NCI-H774 (cell line): ENCODE measurements at regions not wholly inside any gene's neighbourhood (a gene's known extent, or its start where the extent isn't known, plus 50 kb on each side); places are given as distances from the start of the nearest gene placed in this dataset.
A peak's percentile ranks its signal among the peaks of the same experiment; 100 is the strongest.

Experiments
- DNase-seq: peaks from one replicate; lab custom pipeline; 2025; lab: John Stamatoyannopoulos, UW

DNA sequence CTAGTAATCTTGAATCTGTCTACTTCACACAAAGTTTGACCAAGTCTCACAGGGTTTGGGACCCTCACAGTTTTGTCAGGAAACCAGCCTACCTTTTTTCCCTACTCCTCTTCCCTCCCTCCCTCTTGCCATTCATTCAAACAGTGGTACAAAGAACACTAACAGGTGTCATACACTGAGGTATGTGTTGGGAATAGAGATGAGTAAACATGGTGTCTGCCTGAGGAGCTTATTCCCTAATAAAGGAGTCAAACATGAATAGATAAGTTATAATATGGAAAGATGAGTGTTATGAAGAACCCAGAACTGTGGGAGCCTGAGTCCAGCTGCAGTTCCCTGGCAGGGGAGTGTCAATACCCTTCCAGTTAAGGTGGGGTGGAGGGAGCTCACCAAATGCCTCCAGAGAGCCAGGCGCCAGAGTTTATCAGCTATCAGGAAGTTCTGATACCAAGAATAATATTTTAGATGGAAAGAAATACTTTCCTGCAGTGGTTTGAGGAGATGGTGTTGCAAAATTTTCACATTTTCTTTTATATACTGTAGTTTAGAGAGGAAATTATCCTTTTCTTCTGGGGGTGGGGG, 183.4 kb upstream of the NR3C1 start:
- DNase-seq = no peak

DNA sequence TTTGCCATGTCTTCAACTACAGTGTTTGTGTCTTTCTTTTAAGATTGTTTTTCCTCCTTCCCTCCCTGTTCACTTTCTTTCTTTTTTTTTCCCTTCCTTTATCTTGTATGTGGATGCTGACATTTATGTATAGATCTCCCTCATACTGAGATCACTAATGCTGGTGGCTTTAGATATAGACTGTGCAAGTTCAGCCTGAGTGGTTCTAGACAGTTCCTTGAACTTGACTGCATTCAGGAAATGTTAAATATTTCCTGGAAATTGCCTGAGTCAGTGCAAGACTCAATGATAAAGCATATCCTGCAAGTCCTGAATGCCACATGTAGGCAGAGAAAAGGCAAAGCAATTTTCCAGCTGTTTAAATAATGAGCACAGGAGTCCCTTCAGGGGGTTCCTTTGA, 182.5 kb upstream of the NR3C1 start:
- DNase-seq = no peak

DNA sequence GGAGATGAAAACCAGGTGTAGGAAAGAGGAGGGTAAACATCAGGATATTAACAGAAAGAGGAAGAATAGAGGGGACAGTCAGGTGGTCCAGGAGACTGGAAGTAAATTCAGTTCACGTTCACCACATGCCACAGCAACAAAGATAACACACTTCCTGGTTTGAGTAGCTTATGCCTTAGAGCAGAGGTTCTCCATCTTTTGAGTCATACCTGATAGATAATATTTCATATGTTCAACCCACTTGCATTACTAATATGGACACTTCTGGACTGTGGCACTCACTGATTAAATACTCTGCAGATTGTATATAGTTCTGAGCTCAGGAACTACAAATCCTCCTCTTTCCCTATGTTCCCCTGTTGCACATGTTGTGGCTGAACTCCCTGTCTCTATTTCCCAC, 179.9 kb upstream of the NR3C1 start:
- DNase-seq = no peak

DNA sequence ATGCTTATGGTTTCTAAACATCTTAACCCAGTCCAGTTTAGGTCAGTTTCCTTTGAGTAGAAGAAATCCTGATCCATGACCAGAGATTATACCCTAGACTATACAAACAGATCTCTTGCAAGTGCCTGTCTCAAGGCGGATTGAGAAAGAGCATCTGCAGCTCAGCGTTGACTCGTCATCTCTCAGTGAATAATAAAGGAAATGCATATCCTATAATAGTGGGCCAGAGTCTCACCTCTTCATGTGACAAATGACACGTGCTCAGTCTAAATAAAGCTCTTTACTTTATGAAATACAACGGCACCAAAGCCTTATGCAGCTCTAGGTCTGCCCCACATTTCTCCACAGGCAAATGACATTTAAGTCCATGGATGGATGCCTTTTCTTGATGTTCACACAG, 179.4 kb upstream of the NR3C1 start:
- no peak for DNase-seq

DNA sequence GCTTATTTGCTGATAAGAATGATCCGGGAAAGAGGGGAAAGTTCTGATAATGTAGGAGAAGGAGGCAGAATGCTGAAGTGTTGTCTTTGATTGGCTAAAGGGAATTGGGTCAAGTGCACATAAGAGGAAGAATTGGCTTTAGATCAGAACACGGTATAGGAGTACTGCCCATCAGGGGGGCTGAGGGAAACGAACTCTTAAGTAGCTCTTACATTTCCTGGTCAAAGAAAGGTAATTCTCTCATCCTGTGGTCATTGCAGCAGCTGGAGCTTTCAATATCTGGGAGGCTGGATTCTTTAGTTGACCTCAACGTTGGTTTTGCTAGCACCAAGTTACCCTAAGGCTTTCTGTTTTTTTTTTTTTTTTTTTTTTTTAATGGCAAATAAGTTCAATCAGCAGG, 178.7 kb upstream of the NR3C1 start:
- no peak for DNase-seq

DNA sequence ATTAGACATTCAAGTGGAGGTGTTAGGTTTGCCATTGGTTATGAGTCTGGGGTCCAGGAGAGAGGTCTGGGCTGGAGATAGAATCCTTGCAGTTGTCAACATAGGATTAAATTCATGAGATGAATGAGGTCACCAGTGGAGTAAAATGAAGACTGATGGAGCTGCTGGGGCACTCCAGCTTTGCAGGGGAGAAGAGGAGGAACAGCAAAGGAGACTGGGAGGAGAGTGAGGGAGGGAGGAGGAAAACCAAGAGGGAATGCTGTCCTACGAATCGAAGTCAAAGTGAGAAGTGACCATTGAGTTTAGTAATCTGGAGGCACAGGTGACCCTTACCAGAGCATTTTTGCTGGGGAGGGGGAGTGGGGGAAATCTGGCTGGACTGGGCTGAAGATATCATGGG, 178.2 kb upstream of the NR3C1 start:
- DNase-seq = no peak

DNA sequence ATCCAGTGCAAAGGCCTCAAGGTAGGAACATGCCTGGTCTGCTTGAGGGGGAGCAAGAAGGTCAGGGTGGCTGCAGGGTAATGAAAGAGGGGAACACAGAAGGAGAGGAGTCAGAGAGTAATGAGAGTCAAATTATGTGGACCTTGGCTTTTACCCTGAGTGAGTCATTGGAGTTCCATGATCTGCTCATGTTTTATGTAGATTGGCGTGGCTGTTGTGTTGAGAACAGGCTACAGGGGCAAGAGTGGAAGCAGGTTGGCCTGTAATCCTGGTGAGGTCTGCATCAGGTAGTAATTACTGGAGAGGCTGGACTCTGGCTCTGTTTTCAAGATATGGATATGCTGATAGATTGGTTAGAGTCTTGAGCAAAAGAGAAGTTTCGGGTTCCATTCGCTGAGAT, 177.7 kb upstream of the NR3C1 start:
- DNase-seq = no peak

DNA sequence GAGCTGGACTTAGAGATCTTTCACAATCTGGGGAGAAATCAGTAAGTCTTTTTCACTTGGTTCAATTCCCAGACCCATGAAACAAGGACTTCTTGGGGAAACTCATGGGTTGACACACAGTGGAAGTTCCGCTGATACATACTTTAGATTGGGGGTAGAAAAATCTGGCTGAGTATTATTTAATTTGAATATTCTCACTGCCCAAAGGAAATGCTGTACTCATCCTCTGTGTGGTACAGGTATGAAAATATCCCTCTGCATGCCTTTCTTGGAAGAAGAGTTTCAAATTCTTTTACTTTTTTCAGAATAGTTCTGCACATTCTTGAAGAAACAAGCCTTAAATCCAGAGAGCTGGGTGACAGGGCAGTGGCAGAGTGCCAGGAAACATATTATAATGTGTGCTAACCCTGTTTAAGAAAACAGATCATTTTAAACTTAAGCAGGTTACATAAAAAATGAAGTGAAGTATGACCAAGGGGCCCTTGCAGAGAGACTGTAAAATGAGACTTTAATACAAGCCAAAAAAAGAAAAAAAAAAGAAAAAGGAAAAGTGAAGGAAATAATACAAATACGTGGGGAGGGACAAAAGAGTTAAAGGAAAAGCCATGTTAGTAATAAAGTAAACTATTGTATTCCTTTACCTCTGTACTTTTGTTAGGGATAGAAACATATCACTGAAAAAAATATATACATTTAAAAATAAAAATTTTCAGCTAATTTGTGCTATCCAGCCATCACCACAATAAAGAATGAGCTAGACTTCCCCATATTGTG, 173.4 kb upstream of the NR3C1 start:
- DNase-seq = no peak

DNA sequence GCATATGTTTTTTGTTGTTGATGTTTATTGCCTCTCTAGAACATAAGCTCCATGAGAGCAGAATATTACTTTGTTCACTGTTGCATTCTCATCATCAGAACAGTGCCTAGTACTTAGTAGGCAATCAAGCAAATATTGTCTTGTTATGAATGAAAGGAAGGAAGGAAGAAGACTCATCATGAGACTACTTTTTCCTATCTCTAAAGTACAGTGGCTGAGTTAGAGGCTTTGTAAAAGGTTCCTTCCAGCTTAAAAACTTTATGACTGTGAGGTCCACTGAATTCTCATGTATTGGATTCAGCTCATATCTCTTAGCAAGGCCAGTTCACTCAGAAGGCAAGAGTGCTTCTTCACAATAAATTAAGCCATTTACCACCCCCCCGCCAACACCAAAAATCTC, 171.8 kb upstream of the NR3C1 start:
- DNase-seq = no peak

DNA sequence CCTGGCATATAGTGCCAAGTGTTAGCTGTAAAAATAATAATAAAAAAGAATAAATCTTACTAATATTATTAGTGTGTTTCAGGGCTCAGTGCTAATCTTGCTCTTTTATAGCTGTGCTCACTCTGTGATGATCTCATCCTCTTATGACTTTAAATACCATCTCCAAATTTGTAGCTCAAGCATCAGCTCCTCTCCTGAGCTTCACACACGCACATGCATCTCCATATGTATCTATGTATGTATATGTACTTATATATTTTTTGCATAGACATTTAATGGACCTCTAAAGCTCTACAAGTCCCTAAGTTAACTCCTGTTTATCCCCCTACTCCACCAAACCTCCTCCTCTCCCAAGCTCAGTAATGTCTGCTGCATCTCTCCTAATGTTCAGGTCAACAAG, 170.8 kb upstream of the NR3C1 start:
- DNase-seq = no peak

DNA sequence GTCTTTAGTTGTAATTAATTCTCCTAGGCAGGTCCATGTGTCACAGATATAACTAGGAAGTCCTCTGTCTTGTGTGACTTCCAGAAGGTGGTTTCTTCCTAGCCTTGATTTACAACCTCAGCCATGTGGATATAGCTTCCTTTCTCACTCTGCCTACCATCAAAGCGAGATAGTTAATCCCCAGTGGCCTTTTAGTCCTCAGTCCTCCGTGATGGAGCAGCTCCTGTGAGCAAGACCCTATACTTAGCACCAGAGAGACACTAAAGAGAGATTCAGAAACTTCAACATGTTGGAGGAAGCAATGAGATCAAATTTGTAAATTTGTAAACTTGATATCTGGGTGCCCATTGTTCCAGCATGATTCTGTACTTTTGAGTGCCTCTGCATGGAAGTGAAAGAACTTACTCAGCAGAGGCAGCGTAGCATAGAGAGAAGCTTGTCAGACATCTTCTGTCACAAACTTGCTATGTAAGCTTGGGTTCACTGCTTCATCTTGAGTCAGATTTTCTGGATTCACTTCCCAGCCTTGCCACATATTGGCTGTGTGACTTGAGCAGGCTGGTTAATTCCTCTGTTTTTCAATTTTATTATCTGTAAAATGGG, 170.2 kb upstream of the NR3C1 start:
- DNase-seq = no peak

DNA sequence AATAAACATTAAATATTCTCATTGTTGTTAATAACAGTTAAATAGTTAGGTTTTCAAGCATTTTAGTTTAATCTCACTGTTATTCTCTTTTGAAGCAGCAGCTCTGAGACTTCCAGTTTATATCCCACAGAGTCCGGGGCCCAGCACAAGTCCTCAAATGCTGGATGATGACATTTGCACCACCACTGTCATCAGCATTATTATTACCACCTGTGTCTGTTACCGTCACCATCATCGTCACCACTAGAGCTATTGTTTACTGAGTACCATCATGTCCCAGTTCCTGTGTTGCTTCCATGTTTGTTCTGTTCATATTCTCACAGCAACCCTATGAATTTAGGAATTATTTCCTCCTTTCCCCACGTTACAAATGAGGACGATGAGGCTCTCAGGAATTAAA, 169.2 kb upstream of the NR3C1 start:
- no peak for DNase-seq

DNA sequence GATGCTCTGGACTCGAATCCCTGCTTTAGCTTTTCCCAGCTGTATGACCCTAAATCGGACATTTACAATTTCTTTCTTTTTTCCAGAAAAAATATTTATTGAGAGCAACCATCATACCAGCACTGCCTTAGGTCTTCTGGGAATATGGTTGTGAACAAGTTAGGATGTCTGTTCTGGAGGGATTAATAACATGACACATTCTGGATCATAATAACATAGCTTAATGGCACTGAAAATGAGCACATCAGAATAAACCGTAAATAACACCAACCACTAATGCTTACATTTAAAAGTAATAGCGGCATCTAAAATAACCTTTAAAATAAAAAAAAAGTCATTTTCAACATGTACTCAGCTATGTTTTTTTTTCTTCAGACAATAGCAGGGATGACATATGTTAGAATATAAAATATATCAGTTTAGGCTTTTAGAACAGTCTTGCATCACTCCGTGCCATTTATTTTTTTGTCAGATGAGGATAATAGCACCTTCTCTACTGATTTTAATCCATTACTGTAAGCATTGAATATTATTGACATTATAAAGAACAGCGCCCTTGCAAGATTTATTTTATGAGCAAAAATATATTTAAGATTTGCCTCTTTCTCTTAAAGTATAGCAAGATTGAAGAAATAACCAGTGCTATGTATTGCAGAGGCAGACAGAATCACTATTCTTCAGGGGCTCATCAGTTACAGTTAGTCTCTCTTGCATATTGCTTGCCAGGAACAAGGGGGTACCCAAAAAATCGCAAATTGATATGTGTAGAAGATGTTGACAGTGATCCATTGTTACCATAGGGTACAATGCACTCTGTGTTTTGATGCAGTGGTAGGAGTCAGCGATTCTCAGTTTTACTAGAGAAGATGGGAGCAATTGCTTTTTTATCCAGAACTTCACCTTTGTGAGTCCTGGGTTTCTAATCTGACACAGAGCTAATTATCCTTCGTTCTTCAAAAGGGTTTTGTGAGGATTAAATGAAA, 168.4 kb upstream of the NR3C1 start:
- DNase-seq = no peak

DNA sequence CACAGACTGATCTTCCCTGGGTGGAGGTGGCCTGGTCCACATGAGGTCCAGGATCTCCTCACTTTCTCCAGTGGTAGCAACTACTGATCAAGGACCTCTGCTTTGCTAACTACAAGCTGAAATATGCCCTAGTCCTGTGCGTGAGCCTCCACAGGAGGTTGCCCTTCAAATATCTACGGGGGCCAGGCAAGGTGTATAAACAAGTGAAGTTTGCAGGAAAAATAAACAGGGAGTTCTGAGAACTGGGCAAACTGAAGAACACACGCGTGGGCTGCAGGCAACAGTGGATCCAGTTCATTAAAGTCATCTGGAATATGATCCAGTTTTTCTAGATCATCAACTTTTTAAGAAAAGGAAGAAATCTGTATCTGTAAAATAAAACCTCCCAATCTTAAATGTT, 167.5 kb upstream of the NR3C1 start:
- DNase-seq = no peak

DNA sequence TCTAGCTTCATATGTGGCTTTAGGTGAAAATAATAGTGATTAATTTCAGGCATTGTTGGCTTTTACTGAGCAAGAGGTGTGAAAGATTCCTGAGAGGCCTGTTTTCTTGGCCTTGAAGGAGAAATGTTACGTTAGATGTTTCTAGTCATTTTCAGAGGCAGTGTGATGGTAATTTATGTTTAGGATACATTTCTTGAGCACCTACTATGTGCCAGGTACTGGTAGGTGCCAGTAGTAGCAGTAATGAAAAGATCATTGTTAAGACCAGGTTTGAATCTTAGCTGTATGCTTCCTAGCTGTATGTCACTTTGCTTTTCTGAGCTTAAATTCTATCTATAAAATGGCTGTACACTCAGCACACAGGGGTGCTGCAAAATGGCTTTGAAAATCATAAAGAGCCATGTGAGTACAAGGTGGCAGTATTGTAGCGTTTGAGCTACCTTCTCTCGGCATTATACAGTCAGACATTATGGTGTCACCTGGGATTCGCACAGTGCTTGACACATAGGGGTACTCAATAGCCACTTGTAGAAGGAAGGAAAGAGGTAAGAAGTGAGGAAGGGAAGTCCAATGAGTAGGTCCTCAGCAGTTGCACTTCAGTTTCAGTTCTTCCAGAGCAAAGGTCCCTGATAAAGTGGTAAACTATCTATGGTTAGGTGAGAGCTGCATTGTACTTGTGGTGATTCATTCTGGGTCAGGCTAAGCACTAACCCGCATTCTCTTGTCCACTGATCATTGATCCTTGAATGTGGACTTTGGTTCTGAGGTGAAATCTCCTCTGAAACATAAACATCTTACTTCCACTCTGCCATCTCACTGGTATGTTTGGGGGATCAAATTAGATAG, 166.5 kb upstream of the NR3C1 start:
- no peak for DNase-seq

DNA sequence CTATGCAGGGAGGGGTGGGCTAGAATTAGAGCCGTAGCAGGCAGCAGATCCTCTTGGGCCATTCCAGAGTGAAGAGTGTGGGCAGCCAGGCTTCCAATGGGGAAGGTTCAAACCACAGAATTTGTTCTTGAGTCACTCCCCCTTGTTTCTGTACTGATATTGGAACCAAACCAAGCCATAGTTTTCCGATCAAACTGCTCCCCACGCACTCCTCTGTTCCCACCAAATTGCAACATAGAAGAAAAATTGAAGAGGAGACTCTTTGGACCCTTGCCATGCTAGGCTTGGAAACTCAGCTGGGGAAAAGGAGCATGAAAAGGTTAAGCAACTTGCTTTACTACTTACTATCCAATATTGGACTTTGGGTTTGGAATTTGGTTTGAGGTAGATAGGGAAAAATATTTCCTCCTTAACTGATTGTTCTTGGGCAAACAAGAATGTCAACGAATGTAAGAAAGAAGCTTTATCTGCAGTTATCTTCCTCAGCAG, 165.8 kb upstream of the NR3C1 start:
- DNase-seq = no peak

DNA sequence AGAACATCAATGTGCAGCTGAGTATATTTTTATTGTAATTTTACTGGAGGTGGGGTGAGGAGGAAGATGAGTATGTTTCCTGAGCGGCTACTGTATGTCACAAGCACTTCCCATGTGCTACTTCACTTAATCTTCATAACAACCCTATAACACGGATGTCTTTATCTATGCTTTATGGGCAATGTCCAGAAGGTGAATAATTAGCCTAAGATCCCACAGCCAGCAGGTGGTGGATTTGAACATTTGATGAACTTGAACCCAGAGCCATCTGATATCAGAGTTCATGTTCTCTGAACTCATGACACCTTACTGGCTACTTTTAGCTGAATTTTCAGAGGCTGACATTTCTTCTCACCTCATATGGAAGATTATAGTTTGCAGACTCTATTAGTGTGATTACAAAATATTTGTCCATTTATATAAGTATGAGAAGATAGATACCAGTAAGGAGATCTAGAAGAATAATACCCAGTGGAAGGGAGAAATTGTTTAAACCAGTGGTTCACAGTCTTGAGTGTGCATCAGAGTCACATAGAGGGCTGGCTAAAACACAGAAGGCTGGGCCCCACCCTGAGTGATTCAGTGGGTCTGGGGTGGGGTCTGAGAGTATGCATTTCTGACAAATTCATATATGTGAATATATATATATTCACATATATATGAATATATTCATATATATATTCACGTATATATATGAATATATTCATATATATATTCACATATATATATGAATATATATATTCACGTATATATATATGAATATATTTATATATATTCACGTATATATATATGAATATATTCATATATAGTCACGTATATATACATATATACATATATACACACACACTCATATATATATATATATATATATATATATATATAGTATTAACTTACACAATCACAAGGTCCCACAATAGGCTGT, 164.4 kb upstream of the NR3C1 start:
- no peak for DNase-seq

DNA sequence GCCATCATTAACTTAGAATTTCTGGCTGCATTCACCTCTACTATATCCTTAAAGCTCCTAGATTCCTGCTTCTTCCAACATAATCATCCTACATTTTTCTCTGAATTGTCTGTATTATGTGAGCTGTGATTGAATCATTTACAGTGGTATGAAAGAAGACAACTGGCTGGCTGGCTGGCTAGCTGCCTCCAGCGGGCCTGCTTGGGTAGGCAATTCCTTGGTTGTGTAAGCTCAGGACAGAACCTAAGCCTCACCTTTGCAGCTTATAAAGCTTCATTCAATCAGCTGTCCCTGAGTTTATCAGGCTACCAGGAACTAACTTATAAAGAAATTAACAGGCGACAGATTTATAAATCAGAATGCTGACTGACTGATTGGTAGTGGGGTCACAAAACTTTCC, 162.7 kb upstream of the NR3C1 start:
- no peak for DNase-seq

DNA sequence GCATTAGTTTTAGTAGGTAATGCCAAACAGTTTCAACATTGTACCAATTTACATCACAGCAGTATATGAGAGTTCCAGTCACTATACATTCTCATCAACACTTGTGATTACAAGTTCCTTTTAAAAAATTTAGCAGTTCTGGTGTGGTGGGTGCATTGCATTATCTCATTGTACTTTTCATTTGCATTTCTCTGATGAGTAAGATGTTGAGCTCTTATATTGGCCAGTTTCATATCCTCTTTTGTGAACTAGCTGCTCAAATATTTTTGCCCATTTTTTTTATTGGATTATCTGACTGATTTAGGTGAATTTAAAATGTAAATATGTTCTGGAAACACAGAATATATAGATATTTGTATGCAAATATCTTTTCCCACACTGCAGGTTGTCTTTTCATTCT, 160.9 kb upstream of the NR3C1 start:
- no peak for DNase-seq

DNA sequence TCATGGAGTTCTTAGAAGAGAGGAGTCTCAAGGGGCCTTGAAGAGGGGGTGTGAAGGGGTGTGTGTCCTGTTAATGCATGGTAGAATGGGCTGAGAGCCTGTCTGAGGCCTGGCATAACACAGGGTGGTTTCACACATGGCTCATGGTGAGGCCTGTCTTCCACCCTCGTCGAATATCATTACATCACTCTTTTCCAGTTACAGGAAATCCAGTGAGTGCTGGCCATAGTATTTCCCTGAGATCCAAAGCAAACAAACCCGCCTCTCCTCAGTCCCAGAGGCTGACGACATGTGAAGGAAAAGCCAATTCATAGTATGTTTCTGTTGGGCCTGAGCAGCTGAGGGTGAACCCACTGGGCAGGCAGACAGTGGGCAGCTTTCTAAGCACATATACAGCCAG, 159.4 kb upstream of the NR3C1 start:
- peak; percentile 31 for DNase-seq
